ENCODE measurements at regions not wholly inside any gene's neighbourhood (a gene's known extent, or its start where the extent isn't known, plus 50 kb on each side); places are given as distances from the start of the nearest gene placed in this dataset.
A peak's percentile ranks its signal among the peaks of the same experiment; 100 is the strongest.

GRCh38 chr18:43571078-43571689 is 293.9 kb upstream of the SYT4 start:
- TF ChIP-seq POLR2A (IDR thresholded peaks at IDR 0.05; ENCODE audit: borderline replicate concordance, extremely low read depth, insufficient read depth, insufficient read length) (no peak), CTCF (IDR thresholded peaks at IDR 0.05 in 2 of 3, conservative IDR thresholded peaks at IDR 0.05 in 1 of 3; ENCODE audit: borderline replicate concordance in 1 of 3, insufficient read depth in 1 of 3, low read depth in 2 of 3, low read length in 2 of 3) (peak in 2 of 3 experiments; percentile 49 to 67; a peak in 4 of 6 replicates), TCF7L2 (IDR thresholded peaks at IDR 0.05; ENCODE audit: borderline replicate concordance, extremely low read depth, insufficient read depth, insufficient read length) (no peak), EZH2 (IDR thresholded peaks at IDR 0.05) (no peak), REST (IDR thresholded peaks at IDR 0.05; ENCODE audit: low read depth) (no peak), EZH2phosphoT487 (IDR thresholded peaks at IDR 0.05; ENCODE audit: borderline replicate concordance) (no peak), ELF1 (IDR thresholded peaks at IDR 0.05; ENCODE audit: borderline replicate concordance, low read depth) (no peak), SRF (IDR thresholded peaks at IDR 0.05; ENCODE audit: low read depth) (no peak), EGR1 (IDR thresholded peaks at IDR 0.05; ENCODE audit: low read depth) (no peak), POLR2AphosphoS5 (IDR thresholded peaks at IDR 0.05; ENCODE audit: low read depth, low read length) (no peak), ZBTB33 (IDR thresholded peaks at IDR 0.05; ENCODE audit: extremely low read depth, insufficient replicate concordance, low read length) (no peak), ZNF274 (IDR thresholded peaks at IDR 0.05; ENCODE audit: low read depth, low read length) (no peak), CEBPB (IDR thresholded peaks at IDR 0.05; ENCODE audit: low read depth) (no peak), RAD21 (IDR thresholded peaks at IDR 0.05; ENCODE audit: low read depth) (peak; percentile 33; the same call in 1 of the 2 replicates)

All from HCT116 (cell line).